ENCODE measurements at regions not wholly inside any gene's neighbourhood (a gene's known extent, or its start where the extent isn't known, plus 50 kb on each side); places are given as distances from the start of the nearest gene placed in this dataset.

DNA sequence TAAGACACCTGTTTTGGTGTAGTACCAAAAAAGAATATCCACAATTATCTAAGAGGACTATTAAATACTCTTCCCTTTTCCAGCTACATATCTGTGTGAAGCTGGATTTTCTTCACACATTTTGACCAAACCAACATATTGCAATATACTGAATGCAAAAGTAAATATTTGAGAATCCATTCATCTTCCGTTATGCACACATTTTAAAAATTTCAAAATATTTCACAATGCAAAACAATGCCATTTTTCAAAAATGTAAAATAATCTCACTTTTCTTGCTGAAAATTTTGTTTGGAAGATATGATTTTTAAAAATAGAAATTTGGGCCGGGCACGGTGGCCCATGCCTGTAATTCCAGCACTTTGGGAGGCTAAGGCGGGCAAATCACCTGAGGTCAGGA is 133.9 kb upstream of the FUT8 start:
- H2AFZ ChIP-seq (ENCODE audit: control insufficient read depth, low read length): no peak overlapping the region
- DNase-seq (ENCODE audit: low read depth, low spot score): no peak
- H3K4me1 ChIP-seq (ENCODE audit: control insufficient read depth, extremely low read depth, insufficient read depth, low read length): peaks cover 12% of the 10 kb centered on the region
- no peak overlapping the region for H3K4me2 ChIP-seq (ENCODE audit: control insufficient read depth, extremely low read depth, insufficient read depth, low read depth, low read length)
- no peak overlapping the region for H3K9ac ChIP-seq (ENCODE audit: control insufficient read depth, extremely low read depth, insufficient read depth, low read length)
- no peaks in the 10 kb centered on the region for H4K20me1 ChIP-seq (ENCODE audit: control insufficient read depth, extremely low read depth, insufficient read depth, low read length)
- dilution Hi-C loops (cut with MboI; ENCODE audit: extremely low pct_ligation_motif_present, low sequenced_read_pairs): no loop called here
- no peaks in the 10 kb centered on the region for H3K79me2 ChIP-seq (ENCODE audit: control insufficient read depth, insufficient read depth, low read length)
- no peaks in the 10 kb centered on the region for H3K27me3 ChIP-seq (ENCODE audit: control insufficient read depth, extremely low read depth, insufficient read depth, low read length)
- no peaks in the 10 kb centered on the region for H3K9me3 ChIP-seq (ENCODE audit: control insufficient read depth, low read depth, low read length)
- H3K36me3 ChIP-seq (ENCODE audit: control insufficient read depth in 2 of 2, extremely low read depth in 1 of 2, insufficient read depth in 2 of 2, low read length in 2 of 2): no peaks in the 10 kb centered on the region
- H3K27ac ChIP-seq (ENCODE audit: control insufficient read depth, insufficient read depth, low read length): no peak overlapping the region
- no peak overlapping the region for H3K4me3 ChIP-seq (ENCODE audit: control insufficient read depth in 2 of 3, extremely low read depth in 1 of 3, insufficient read depth in 2 of 3, low read depth in 1 of 3, low read length in 3 of 3)
- FAIRE-seq: no peak
- no peaks in the 10 kb centered on the region for H3K9me1 ChIP-seq (ENCODE audit: control insufficient read depth, extremely low read depth, insufficient read depth, low read length)
- TF ChIP-seq, protein P1, sequence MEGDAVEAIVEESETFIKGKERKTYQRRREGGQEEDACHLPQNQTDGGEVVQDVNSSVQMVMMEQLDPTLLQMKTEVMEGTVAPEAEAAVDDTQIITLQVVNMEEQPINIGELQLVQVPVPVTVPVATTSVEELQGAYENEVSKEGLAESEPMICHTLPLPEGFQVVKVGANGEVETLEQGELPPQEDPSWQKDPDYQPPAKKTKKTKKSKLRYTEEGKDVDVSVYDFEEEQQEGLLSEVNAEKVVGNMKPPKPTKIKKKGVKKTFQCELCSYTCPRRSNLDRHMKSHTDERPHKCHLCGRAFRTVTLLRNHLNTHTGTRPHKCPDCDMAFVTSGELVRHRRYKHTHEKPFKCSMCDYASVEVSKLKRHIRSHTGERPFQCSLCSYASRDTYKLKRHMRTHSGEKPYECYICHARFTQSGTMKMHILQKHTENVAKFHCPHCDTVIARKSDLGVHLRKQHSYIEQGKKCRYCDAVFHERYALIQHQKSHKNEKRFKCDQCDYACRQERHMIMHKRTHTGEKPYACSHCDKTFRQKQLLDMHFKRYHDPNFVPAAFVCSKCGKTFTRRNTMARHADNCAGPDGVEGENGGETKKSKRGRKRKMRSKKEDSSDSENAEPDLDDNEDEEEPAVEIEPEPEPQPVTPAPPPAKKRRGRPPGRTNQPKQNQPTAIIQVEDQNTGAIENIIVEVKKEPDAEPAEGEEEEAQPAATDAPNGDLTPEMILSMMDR (optimal IDR thresholded peaks at IDR 0.05 in 1 of 3, IDR thresholded peaks at IDR 0.05 in 1 of 3, conservative IDR thresholded peaks at IDR 0.05 in 1 of 3; ENCODE audit: extremely low read depth in 1 of 3, insufficient read depth in 2 of 3, low read length in 3 of 3): no peak
- no peak for TF ChIP-seq EZH2 (IDR thresholded peaks at IDR 0.05; ENCODE audit: low read length)

DNA sequence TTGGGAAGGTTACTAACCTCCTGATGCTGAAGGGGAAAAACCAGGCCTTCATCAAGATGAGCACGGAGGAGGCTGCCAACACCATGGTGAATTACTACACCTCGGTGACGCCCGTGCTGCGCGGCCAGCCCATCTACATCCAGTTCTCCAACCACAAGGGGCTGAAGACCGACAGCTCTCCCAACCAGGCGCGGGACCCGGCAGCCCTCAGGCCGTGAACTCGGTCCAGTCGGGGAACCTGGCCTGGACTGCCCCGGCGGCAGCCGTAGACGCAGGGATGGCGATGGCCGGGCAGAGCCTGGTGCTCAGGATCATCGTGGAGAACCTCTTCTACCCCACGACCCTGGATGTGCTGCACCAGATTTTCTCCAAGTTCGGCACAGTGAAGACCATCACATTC is 133.0 kb upstream of the FUT8 start:
- H2AFZ ChIP-seq (ENCODE audit: control insufficient read depth, low read length): no peak overlapping the region
- dilution Hi-C loops (cut with MboI; ENCODE audit: extremely low pct_ligation_motif_present, low sequenced_read_pairs): no loop called here
- DNase-seq (ENCODE audit: low read depth, low spot score): no peak

More for the DNA sequence above, 133.0 kb upstream of the FUT8 start:
- H3K4me1 ChIP-seq (ENCODE audit: control insufficient read depth, extremely low read depth, insufficient read depth, low read length): peaks cover 12% of the 10 kb centered on the region
- FAIRE-seq: no peak
- H3K79me2 ChIP-seq (ENCODE audit: control insufficient read depth, insufficient read depth, low read length): no peaks in the 10 kb centered on the region
- H3K9me1 ChIP-seq (ENCODE audit: control insufficient read depth, extremely low read depth, insufficient read depth, low read length): no peaks in the 10 kb centered on the region
- H3K27me3 ChIP-seq (ENCODE audit: control insufficient read depth, extremely low read depth, insufficient read depth, low read length): no peaks in the 10 kb centered on the region
- no peaks in the 10 kb centered on the region for H3K36me3 ChIP-seq (ENCODE audit: control insufficient read depth in 2 of 2, extremely low read depth in 1 of 2, insufficient read depth in 2 of 2, low read length in 2 of 2)
- H3K9me3 ChIP-seq (ENCODE audit: control insufficient read depth, low read depth, low read length): no peaks in the 10 kb centered on the region
- no peak overlapping the region for H3K4me2 ChIP-seq (ENCODE audit: control insufficient read depth, extremely low read depth, insufficient read depth, low read depth, low read length)
- H4K20me1 ChIP-seq (ENCODE audit: control insufficient read depth, extremely low read depth, insufficient read depth, low read length): no peaks in the 10 kb centered on the region
- TF ChIP-seq, protein P1 (optimal IDR thresholded peaks at IDR 0.05 in 1 of 3, IDR thresholded peaks at IDR 0.05 in 1 of 3, conservative IDR thresholded peaks at IDR 0.05 in 1 of 3; ENCODE audit: extremely low read depth in 1 of 3, insufficient read depth in 2 of 3, low read length in 3 of 3): no peak
- no peak for TF ChIP-seq EZH2 (IDR thresholded peaks at IDR 0.05; ENCODE audit: low read length)
- H3K27ac ChIP-seq (ENCODE audit: control insufficient read depth, insufficient read depth, low read length): no peak overlapping the region
- H3K4me3 ChIP-seq (ENCODE audit: control insufficient read depth in 2 of 3, extremely low read depth in 1 of 3, insufficient read depth in 2 of 3, low read depth in 1 of 3, low read length in 3 of 3): no peak overlapping the region
- no peak overlapping the region for H3K9ac ChIP-seq (ENCODE audit: control insufficient read depth, extremely low read depth, insufficient read depth, low read length)

Data from keratinocyte (primary cell).